Heart left ventricle (tissue), 16 donors: ENCODE measurements at regions not wholly inside any gene's neighbourhood (a gene's known extent, or its start where the extent isn't known, plus 50 kb on each side); places are given as distances from the start of the nearest gene placed in this dataset.

ENCODE experiments used
- ATAC-seq, 4 donors: fragments of 200-7000 bp; cut with Tn5 transposase; one replicate each; pipeline ENCODE4 v1.9.1; 2020 to 2022; ENCODE audit warnings: moderate library complexity in 4 of 4, mild to moderate bottlenecking in 3 of 4, moderate number of reproducible peaks in 1 of 4
- DNase-seq, 5 donors: peaks; one replicate each; pipeline ENCODE4 v3.0.0-alpha.2; 2020
- H3K27ac ChIP-seq, 12 donors: fragments of 200-600 bp; sonication (generic) in 4 of 12; one replicate each; pipeline versions ENCODE4 v1.5.0 to v1.8.0; 2016 to 2022; ENCODE audit warnings: mild to moderate bottlenecking in 2 of 12
- H3K27me3 ChIP-seq, 9 donors: fragments of 200-600 bp; sonication (generic) in 2 of 9; one replicate each; pipeline versions ENCODE4 v1.5.1 to v1.8.0; 2016 to 2022; ENCODE audit warnings: mild to moderate bottlenecking in 3 of 9
- H3K36me3 ChIP-seq, 9 donors: fragments of 200-600 bp; sonication (generic) in 2 of 9; one replicate each; pipeline versions ENCODE4 v1.5.0 to v1.8.0; 2018 to 2022; ENCODE audit warnings: mild to moderate bottlenecking in 2 of 9
- H3K4me1 ChIP-seq, 12 donors: fragments of 200-600 bp; sonication (generic) in 4 of 12; one replicate each; pipeline versions ENCODE4 v1.5.0 to v1.8.0; 2016 to 2022; ENCODE audit warnings: mild to moderate bottlenecking in 3 of 12
- H3K4me3 ChIP-seq, 12 donors: fragments of 200-600 bp; sonication (generic) in 4 of 12; one replicate each; pipeline versions ENCODE4 v1.5.0 to v1.8.0; 2017 to 2022; ENCODE audit warnings: mild to moderate bottlenecking in 9 of 12, moderate library complexity in 4 of 12
- H3K9me3 ChIP-seq, 12 donors: fragments of 200-600 bp; sonication (generic) in 4 of 12; one replicate each; pipeline versions ENCODE4 v1.5.0 to v1.8.0; 2016 to 2022; ENCODE audit warnings: mild to moderate bottlenecking in 1 of 12
- POLR2A ChIP-seq, 2 donors: fragments of 450-650 bp; IDR thresholded peaks; one replicate each; pipeline ENCODE4 v1.6.1; 2017; ENCODE audit warnings: antibody characterized with exemption in 2 of 2, mild to moderate bottlenecking in 2 of 2, moderate library complexity in 2 of 2
- WGBS, 4 donors: extraction: QIAGEN DNeasy Blood & Tissue Kit in 2 of 4; methylation state at CpG; one replicate each; pipeline versions ENCODE4 v1.1.5 to v1.1.7; 2013 to 2018; 5-methylcytosine and 5-hydroxymethylcytosine counted together
- intact Hi-C, 10 donors: fragments of 100-400 bp; cut with DNase I; formaldehyde crosslinking; loops; one replicate each; pipeline versions ENCODE4 v1.11.1 to v1.14.2; 2022
- TF ChIP-seq, protein P1 (sequence below), 12 donors: fragments of 200-600 bp; sonication (generic) in 4 of 12; IDR thresholded peaks; one replicate each; pipeline versions ENCODE4 v1.5.0 to v1.8.0; 2018 to 2022; ENCODE audit warnings: antibody characterized with exemption in 12 of 12, mild to moderate bottlenecking in 5 of 12
- donor health status: ischemic (EF 13 %, LVEDD 7.1; RV severe dilation, severe dysfunction).
- donor health status: healthy with polysubstance abuse.
- donor health status: DM: no; HTN: yes; CAD: no.
- donor health status: DM: no; HTN: no; CAD: no.
- donor health status: ischemic (EF 25% LVEDD 6.9; RV normal size, moderate dysfunction).
- donor health status: ischemic (EF 25% LVEDD 5.7; RV mildly dilated, moderate dysfunction).
- donor health status: healthy.
- donor health status: DM: yes; HTN: yes; CAD: no.
- donor health status: ischemic (EF 35%, LVEDD 5.7; RV mildly dilated, moderate dysfunction).
- donor health status: nonischemic (EF 11% LVEDD 7.7; RV severe dilation, severe dysfunction).
- donor health status: DM: yes; HTN: yes; CAD: no.
- donor health status: PGD.
- donor health status: ischemic (EF 29% LVEDD 5.4; RV normal size, mild dysfunction).
- donor health status: nonischemic (EF 23%, LVEDD 6.1; RV moderate dilation, normal function).

DNA sequence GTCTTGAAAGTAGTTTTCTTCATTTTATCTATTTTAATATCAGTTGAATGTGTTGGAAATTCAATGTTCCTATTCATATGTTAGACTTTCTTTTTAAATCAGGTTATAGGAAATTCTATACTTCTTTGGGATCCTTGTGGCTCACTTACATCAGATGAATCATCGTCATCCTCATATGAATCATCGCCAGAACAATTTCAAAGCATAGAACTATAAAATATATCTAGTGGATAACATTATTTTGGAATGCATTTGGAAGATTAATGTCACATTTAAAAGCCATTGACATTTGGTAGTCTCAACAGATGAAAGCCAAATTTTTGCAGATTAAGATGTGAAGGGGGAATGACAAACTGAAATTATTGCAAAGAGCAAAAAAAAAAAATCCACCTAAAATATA is 94.1 kb downstream of the FAM161A start:
- Histone ChIP-seq H3K36me3 (no peaks in the 10 kb centered on the region), H3K27me3 (no peaks in the 10 kb centered on the region), H3K4me3 (no peak overlapping the region), H3K4me1 (peaks cover 0 to 12% (median 4%) of the 10 kb centered on the region in 12 donors), H3K9me3 (peaks cover 0 to 4% (median 0%) of the 10 kb centered on the region in 12 donors), H3K27ac (no peak overlapping the region)
- DNase-seq (no peak), ATAC-seq (no peak)
- 81 to 91% (median 85%) methylated on average over 2 of the region's 2 CpGs for WGBS, 4 donors
- intact Hi-C loops: loop anchor here in 8 of 10 donors (5.0 to 10.0 kb wide), 9 partner anchors 47 to 287 kb away; partner anchors contain the start of genes XPO1 (in 5 of the 8), FAM161A (in 1 of the 8) and USP34 (in 1 of the 8)
- TF ChIP-seq, protein P1, sequence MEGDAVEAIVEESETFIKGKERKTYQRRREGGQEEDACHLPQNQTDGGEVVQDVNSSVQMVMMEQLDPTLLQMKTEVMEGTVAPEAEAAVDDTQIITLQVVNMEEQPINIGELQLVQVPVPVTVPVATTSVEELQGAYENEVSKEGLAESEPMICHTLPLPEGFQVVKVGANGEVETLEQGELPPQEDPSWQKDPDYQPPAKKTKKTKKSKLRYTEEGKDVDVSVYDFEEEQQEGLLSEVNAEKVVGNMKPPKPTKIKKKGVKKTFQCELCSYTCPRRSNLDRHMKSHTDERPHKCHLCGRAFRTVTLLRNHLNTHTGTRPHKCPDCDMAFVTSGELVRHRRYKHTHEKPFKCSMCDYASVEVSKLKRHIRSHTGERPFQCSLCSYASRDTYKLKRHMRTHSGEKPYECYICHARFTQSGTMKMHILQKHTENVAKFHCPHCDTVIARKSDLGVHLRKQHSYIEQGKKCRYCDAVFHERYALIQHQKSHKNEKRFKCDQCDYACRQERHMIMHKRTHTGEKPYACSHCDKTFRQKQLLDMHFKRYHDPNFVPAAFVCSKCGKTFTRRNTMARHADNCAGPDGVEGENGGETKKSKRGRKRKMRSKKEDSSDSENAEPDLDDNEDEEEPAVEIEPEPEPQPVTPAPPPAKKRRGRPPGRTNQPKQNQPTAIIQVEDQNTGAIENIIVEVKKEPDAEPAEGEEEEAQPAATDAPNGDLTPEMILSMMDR (IDR thresholded peaks at IDR 0.05): no peak
- no peak for TF ChIP-seq POLR2A (IDR thresholded peaks at IDR 0.05)

DNA sequence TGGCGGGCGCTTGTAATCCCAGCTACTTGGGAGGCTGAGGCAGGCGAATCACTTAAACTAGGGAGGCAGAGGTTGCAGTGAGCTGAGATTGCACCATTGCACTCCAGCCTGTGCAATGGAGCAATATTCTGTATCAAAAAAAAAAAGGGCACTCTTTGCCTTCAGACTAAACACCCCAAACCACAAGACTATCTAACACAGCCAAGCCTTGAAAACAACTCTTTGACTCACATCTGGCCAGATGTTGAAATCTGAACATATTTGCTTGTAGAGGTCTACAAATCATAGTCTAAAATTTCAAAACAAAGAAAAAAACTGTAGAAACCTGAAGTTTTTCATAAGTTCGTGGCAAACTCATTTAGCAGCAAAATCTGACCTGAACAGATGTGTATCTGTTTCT is 94.9 kb downstream of the FAM161A start:
- DNase-seq: no peak
- Histone ChIP-seq H3K27ac (no peak overlapping the region), H3K27me3 (no peaks in the 10 kb centered on the region), H3K36me3 (no peaks in the 10 kb centered on the region), H3K9me3 (peaks cover 0 to 7% (median under 1%) of the 10 kb centered on the region in 12 donors), H3K4me3 (no peak overlapping the region), H3K4me1 (peaks cover 0 to 8% (median 1%) of the 10 kb centered on the region in 12 donors)
- no peak for ATAC-seq
- intact Hi-C loops: no loop called here
- TF ChIP-seq, protein P1 (IDR thresholded peaks at IDR 0.05): no peak
- no peak for TF ChIP-seq POLR2A (IDR thresholded peaks at IDR 0.05)
- 82 to 89% (median 84%) methylated on average over 4 of the region's 4 CpGs for WGBS, 4 donors

DNA sequence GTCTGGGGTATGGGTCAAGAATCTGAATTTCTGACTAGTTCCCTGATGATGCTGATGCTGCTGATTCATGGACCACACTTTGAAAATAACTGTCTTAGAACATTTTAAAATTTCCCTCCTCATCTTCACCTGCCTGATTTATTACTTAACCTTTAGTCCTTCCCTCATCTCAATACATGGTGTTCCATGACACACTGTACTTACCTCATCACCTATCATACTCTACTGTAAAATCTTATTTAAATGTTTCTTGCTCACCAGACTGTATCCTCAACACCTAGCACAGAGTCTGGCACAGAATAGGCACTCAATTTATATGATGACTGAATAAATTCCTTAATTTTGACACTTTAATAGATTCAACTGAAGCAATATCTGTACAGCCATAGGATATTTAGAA is 95.7 kb downstream of the FAM161A start:
- Histone ChIP-seq H3K4me1 (peaks cover 0 to 7% (median under 1%) of the 10 kb centered on the region in 12 donors), H3K4me3 (no peak overlapping the region), H3K9me3 (peaks cover 0 to 16% (median 7%) of the 10 kb centered on the region in 12 donors), H3K27ac (no peak overlapping the region), H3K36me3 (no peaks in the 10 kb centered on the region), H3K27me3 (no peaks in the 10 kb centered on the region)
- intact Hi-C loops: no loop called here
- TF ChIP-seq POLR2A (IDR thresholded peaks at IDR 0.05): no peak
- TF ChIP-seq, protein P1 (IDR thresholded peaks at IDR 0.05): no peak
- no peak for DNase-seq
- no peak for ATAC-seq

DNA sequence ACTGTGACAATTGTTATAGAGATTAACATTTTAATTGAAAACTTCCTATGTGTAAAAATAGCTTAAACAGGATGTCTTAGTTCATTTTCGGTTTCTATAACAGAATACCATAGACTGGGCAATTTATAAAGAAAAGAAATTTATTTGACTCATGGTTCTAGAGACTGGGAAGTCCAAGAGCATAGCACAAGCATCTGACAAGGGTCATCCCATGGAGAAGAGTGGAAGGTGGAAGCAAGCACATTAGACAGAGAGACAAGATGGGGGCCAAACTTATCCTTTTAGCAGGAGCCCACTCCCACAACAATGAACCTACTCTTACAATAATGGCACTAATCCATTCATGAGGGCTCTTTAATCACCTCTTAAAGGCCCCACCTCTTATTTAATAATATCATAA is 100.3 kb downstream of the FAM161A start:
- Histone ChIP-seq H3K27ac (no peak overlapping the region), H3K9me3 (peaks cover 0 to 19% (median 9%) of the 10 kb centered on the region in 12 donors), H3K36me3 (no peaks in the 10 kb centered on the region), H3K27me3 (no peaks in the 10 kb centered on the region), H3K4me1 (peaks cover 0 to 6% (median 0%) of the 10 kb centered on the region in 12 donors), H3K4me3 (no peak overlapping the region)
- intact Hi-C loops: no loop called here
- ATAC-seq: no peak
- 29 to 62% (median 41%) methylated on average over 1 of the region's 1 CpG for WGBS, 4 donors
- no peak for DNase-seq
- TF ChIP-seq, protein P1 (IDR thresholded peaks at IDR 0.05): no peak
- no peak for TF ChIP-seq POLR2A (IDR thresholded peaks at IDR 0.05)
